ENCODE measurements at regions not wholly inside any gene's neighbourhood (a gene's known extent, or its start where the extent isn't known, plus 50 kb on each side); places are given as distances from the start of the nearest gene placed in this dataset.

DNA sequence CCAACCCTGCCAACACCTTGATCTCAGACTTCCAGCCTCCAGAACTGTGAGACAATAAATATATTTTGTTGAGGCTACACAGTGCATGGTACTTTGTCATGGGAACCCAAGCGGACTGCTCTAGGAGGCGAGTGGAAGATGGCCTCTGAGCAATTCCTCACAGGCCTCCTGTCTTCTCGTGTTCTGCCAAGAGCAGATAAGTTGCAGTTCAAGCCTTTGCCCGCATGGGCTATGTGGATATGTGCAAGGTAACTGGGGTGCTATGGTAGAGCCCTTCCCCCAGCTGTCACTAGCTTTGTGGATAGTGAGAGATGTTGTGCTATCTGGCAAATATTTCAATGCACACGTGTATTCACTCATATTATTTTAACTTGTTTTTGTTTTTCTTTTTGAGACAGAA is 156.0 kb upstream of the BCOR start:
- no peak for DNase-seq (ENCODE audit: low read depth)
- TF ChIP-seq, protein P1, sequence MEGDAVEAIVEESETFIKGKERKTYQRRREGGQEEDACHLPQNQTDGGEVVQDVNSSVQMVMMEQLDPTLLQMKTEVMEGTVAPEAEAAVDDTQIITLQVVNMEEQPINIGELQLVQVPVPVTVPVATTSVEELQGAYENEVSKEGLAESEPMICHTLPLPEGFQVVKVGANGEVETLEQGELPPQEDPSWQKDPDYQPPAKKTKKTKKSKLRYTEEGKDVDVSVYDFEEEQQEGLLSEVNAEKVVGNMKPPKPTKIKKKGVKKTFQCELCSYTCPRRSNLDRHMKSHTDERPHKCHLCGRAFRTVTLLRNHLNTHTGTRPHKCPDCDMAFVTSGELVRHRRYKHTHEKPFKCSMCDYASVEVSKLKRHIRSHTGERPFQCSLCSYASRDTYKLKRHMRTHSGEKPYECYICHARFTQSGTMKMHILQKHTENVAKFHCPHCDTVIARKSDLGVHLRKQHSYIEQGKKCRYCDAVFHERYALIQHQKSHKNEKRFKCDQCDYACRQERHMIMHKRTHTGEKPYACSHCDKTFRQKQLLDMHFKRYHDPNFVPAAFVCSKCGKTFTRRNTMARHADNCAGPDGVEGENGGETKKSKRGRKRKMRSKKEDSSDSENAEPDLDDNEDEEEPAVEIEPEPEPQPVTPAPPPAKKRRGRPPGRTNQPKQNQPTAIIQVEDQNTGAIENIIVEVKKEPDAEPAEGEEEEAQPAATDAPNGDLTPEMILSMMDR (IDR thresholded peaks at IDR 0.05; ENCODE audit: insufficient read depth, low read depth, low read length, missing control alignments): no peak
- H3K4me3 ChIP-seq (ENCODE audit: low read length): no peak overlapping the region

DNA sequence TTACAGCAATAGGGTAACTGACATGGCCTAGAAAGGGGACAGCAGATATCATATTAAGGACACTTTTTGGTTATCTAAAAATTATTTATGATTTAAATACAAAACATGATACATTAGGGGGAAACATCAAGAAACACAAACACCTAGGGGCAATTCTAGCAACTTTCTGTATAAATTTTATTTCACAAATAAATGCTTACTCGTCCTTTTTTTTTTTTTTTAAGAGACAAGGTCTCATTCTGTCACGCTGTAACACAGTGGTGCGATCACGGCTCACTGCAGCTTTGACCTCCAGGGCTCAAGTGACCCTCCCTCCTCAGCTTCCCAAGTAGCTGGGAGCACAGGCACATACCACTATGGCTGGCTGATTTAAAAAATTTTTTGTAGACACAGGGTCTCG is 151.8 kb upstream of the BCOR start:
- TF ChIP-seq, protein P1 (IDR thresholded peaks at IDR 0.05; ENCODE audit: insufficient read depth, low read depth, low read length, missing control alignments): no peak
- DNase-seq (ENCODE audit: low read depth): no peak
- no peak overlapping the region for H3K4me3 ChIP-seq (ENCODE audit: low read length)

DNA sequence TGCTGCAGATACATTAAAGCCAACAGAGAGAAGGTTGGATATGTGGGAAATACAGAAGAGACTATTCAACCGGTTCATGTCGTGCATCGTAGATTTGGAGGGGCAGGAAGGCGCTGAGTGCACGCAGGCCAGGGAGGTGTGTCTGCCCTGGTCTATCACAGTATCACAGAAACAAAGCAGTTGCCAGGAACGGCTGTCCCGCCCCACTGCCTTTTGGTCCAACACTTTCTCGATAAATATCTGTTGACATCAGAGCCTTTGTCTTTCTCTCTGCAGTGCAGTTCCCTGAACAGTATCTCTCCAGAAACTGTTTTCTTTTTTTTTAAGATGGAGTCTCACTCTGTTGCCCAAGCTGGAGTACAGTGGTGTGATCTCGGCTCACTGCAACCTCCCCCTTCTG is 151.1 kb upstream of the BCOR start:
- no peak for DNase-seq (ENCODE audit: low read depth)
- TF ChIP-seq, protein P1 (IDR thresholded peaks at IDR 0.05; ENCODE audit: insufficient read depth, low read depth, low read length, missing control alignments): no peak
- no peak overlapping the region for H3K4me3 ChIP-seq (ENCODE audit: low read length)

DNA sequence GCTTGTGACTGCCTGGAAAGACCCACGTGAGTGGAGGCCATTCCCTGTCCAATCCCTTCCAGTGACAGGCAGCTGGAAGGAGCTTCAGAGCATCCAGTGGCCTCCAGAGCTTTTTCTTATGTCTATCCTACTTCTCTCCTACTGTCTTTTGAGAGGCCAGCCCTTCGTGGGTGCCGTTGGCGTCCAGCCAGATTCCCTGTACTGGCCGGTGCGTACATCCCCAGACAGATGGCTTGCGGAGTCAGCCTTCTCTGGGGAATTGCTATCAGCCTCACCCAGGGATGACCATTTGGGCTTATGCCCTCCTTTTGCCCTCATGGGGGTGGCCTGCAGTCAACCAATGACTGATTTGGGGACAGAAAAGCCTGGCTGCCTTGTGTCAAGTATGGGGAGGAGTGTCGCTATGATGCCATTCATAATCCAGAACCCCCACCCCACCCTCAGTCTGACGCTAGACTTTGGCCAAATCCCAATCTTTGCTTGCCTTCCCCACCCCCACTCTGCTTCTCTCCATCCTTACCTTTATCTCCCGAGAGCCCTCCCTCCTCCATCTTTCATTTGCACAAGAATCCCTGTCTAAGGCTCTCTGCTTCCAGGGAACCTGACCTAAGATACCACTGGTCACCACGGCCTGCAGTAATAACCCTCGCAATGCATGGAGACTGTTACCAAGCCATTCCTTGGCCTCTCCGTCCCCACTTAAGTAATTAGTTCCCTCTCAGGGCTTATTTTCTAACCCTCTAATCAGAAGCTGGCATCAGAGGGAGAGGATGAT is 150.3 kb upstream of the BCOR start:
- no peak overlapping the region for H3K4me3 ChIP-seq (ENCODE audit: low read length)
- no peak for DNase-seq (ENCODE audit: low read depth)
- TF ChIP-seq, protein P1 (IDR thresholded peaks at IDR 0.05; ENCODE audit: insufficient read depth, low read depth, low read length, missing control alignments): no peak

DNA sequence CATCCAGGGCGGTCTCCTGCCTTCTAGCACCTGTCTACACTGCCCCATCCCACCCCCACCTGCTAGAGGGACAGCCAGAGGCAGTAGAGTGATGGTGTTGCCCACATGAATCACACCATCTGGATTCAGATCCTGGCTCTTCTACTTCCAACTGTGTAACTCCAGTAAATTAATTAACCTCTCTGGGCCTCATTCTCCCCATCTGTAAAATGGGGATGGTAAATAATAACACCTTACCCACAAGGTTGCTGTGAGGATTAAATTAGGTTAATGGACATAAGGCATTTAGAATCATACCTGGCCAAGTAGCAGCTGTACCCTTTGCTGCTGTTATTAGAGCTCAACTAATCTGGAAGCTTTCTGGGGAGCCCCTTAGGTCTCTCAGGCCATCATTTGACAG is 149.6 kb upstream of the BCOR start:
- TF ChIP-seq, protein P1 (IDR thresholded peaks at IDR 0.05; ENCODE audit: insufficient read depth, low read depth, low read length, missing control alignments): no peak
- DNase-seq (ENCODE audit: low read depth): no peak
- H3K4me3 ChIP-seq (ENCODE audit: low read length): no peak overlapping the region

DNA sequence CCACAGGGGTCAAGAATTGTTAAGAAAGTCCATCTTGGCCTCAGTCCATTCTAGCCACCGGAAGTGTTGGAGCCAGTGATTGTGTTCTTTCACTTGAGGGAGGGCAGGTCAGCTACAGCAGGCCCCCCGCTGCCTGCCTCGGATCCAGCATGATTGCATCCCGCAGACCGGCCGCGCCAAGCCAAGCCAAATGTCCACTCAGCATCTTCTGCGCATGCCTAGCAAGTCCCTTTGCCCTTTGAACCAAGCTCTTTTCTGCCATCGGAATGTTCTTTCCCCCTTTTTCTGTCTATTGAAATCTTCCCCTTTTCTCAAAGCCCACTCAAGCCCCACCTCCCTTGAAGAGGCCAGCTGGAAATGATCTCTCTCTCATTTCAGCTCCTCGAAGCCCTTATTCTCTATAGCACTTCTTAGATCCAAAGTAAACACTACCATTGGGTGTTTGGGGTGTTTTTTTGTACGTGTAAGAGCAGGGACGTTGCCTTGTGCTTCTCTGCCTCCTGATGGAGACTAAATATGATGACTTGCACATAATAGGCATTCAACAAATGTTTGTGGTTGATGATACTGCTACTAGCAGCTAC is 147.8 kb upstream of the BCOR start:
- H3K4me3 ChIP-seq (ENCODE audit: low read length): no peak overlapping the region
- TF ChIP-seq, protein P1 (IDR thresholded peaks at IDR 0.05; ENCODE audit: insufficient read depth, low read depth, low read length, missing control alignments): no peak
- DNase-seq (ENCODE audit: low read depth): no peak

DNA sequence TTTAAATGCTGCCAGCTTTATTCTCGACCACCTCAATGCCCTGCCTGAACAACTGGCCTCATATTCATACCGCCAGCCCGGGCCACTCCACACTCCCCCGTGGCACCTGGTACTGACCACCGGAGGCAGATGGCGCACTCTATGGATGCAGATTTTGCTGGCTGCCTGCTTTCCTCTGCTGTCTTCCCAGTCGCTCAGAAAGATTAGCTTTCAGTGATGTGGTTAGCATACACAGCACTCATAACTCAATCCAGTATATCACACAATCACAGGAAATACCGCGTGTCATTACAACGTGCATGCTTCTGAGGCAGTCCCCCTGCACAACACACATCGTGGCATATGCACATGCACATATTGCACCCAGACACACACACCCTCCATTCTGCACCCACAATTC is 147.2 kb upstream of the BCOR start:
- DNase-seq (ENCODE audit: low read depth): no peak
- TF ChIP-seq, protein P1 (IDR thresholded peaks at IDR 0.05; ENCODE audit: insufficient read depth, low read depth, low read length, missing control alignments): no peak
- H3K4me3 ChIP-seq (ENCODE audit: low read length): no peak overlapping the region
